ENCODE measurements at regions not wholly inside any gene's neighbourhood (a gene's known extent, or its start where the extent isn't known, plus 50 kb on each side); places are given as distances from the start of the nearest gene placed in this dataset.

GRCh38 chr2:198703281-198703680, 754.5 kb downstream of the SATB2 start:
- no peak overlapping the region for H3K4me3 ChIP-seq (ENCODE audit: low read depth, low read length)
- ChIA-PET CTCF (no interaction called here), POLR2A (no interaction called here)
- TF ChIP-seq CTCF (IDR thresholded peaks at IDR 0.05; ENCODE audit: insufficient read depth, low read depth, low read length), result no peak
- DNase-seq (ENCODE audit: low read depth), result no peak
- H3K27me3 ChIP-seq (ENCODE audit: control insufficient read depth, insufficient read depth, low read length), result no peaks in the 10 kb centered on the region
- H3K36me3 ChIP-seq (ENCODE audit: control insufficient read depth, insufficient read depth, low read length), result no peaks in the 10 kb centered on the region

- POLR2A ChIA-PET, result no interaction called here
- CTCF ChIA-PET, result no interaction called here
- no peak for TF ChIP-seq CTCF (IDR thresholded peaks at IDR 0.05; ENCODE audit: insufficient read depth, low read depth, low read length)
Measured at GRCh38 chr2:198702796-198703195, 754.9 kb downstream of the SATB2 start.

GRCh38 chr2:198701481-198701880, 756.3 kb downstream of the SATB2 start:
- no peak for DNase-seq (ENCODE audit: low read depth)
- ChIA-PET POLR2A (no interaction called here), CTCF (interaction anchor here (0.5 kb wide), 1 partner anchor 1550 kb away, joined by 3 read pairs; no protein-coding TSS in a partner anchor)
- no peak overlapping the region for H3K4me3 ChIP-seq (ENCODE audit: low read depth, low read length)
- no peak for TF ChIP-seq CTCF (IDR thresholded peaks at IDR 0.05; ENCODE audit: insufficient read depth, low read depth, low read length)
- H3K36me3 ChIP-seq (ENCODE audit: control insufficient read depth, insufficient read depth, low read length), result no peaks in the 10 kb centered on the region
- H3K27me3 ChIP-seq (ENCODE audit: control insufficient read depth, insufficient read depth, low read length), result no peaks in the 10 kb centered on the region

More at GRCh38 chr2:198702796-198703195, 754.9 kb downstream of the SATB2 start:
- Histone ChIP-seq H3K27me3 (ENCODE audit: control insufficient read depth, insufficient read depth, low read length) (no peaks in the 10 kb centered on the region), H3K4me3 (ENCODE audit: low read depth, low read length) (no peak overlapping the region), H3K36me3 (ENCODE audit: control insufficient read depth, insufficient read depth, low read length) (no peaks in the 10 kb centered on the region)
- no peak for DNase-seq (ENCODE audit: low read depth)

- Histone ChIP-seq H3K4me3 (ENCODE audit: low read depth, low read length) (no peak overlapping the region), H3K36me3 (ENCODE audit: control insufficient read depth, insufficient read depth, low read length) (no peaks in the 10 kb centered on the region), H3K27me3 (ENCODE audit: control insufficient read depth, insufficient read depth, low read length) (no peaks in the 10 kb centered on the region)
- ChIA-PET POLR2A (no interaction called here), CTCF (no interaction called here)
- no peak for DNase-seq (ENCODE audit: low read depth)
- TF ChIP-seq CTCF (IDR thresholded peaks at IDR 0.05; ENCODE audit: insufficient read depth, low read depth, low read length), result no peak
Measured at GRCh38 chr2:198700319-198700718, 757.4 kb downstream of the SATB2 start.

GRCh38 chr2:198698230-198698629, 759.5 kb downstream of the SATB2 start:
- TF ChIP-seq CTCF (IDR thresholded peaks at IDR 0.05; ENCODE audit: insufficient read depth, low read depth, low read length), result no peak
- no peak for DNase-seq (ENCODE audit: low read depth)

More at GRCh38 chr2:198698230-198698629, 759.5 kb downstream of the SATB2 start:
- no peaks in the 10 kb centered on the region for H3K27me3 ChIP-seq (ENCODE audit: control insufficient read depth, insufficient read depth, low read length)
- ChIA-PET CTCF (interaction anchor here (1.0 kb wide), 1 partner anchor 14 kb away, joined by 3 read pairs; no protein-coding TSS in a partner anchor), POLR2A (no interaction called here)
- H3K36me3 ChIP-seq (ENCODE audit: control insufficient read depth, insufficient read depth, low read length), result no peaks in the 10 kb centered on the region
- no peak overlapping the region for H3K4me3 ChIP-seq (ENCODE audit: low read depth, low read length)
